ENCODE measurements at regions not wholly inside any gene's neighbourhood (a gene's known extent, or its start where the extent isn't known, plus 50 kb on each side); places are given as distances from the start of the nearest gene placed in this dataset.
"Not testable (repeated sequence)": the region's sequence is repeated elsewhere in the genome, so short reads cannot be mapped to it uniquely, and the experiment has no call there.

DNA sequence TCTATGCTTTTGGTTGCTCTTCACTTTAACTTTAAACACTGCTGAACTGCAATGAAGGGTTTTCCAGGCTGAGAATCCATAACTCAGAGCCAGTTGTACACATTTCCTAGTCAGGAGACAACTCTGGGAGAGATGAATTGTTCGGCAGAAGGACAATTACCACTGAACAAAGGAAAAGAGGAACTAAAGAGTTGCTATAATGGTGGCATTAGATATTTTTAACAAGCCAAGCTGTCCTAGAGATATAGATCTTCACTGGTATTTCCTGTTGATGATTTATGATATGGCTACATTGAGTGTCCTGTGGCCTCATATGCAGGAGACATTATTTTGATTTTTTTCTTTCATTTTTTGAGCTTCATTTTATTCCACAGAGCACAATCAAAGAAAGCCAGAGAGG is 219.1 kb upstream of the PCSK5 start:
- no peak for DNase-seq (ENCODE audit: low read depth)

DNA sequence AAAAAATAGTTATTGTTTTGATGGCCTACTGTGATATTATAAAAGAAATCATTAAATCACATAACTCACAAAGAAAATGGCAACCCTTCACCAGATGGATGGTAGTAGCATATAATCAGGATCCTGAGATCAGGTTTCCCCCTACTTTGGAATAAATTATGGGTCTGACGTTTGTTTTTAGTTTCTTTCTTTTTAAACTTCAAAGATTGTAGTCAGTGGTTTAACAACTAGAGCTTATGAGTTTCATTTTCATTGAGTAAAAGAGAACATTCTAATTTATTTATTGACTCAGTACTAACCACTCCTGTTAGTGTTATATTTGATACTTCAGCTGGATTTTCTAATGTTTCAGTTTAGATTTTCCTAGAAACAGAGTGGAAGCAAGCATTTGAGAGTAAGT is 218.0 kb upstream of the PCSK5 start:
- DNase-seq (ENCODE audit: low read depth) = no peak

DNA sequence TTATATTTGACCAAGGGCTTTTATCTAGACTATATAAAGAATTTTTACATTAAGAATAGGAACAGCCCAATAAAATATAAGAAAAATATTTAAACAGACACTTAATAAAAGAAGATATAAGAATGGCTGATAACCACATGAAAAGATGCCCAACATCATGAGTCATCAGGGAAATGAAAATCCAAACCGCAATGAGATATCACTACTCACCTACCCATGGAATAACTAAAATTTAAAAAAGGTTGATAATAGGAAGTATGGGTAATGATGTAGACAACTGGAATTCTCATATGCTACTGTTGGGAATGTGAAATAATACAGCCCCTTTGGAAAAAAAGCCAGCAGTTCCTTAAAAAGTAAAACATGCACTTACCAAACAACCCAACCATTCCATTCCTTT is 206.9 kb upstream of the PCSK5 start:
- no peak for DNase-seq (ENCODE audit: low read depth)

DNA sequence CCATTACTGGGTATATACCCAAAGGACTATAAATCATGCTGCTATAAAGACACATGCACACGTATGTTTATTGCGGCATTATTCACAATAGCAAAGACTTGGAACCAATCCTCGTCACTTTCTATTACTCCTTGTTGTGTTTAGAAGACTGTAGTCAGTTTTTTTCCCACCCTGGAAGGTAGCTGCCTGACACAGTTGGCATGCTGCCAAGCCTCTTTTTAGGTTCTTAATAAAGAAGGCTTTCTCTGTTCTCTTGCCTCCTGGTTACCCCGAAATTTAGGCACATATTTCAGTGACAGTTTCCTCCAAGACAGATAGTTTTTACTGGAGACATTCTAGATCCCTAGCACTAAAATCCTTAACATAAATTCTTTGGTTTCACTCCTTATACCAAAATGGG is 205.4 kb upstream of the PCSK5 start:
- DNase-seq (ENCODE audit: low read depth) = no peak

DNA sequence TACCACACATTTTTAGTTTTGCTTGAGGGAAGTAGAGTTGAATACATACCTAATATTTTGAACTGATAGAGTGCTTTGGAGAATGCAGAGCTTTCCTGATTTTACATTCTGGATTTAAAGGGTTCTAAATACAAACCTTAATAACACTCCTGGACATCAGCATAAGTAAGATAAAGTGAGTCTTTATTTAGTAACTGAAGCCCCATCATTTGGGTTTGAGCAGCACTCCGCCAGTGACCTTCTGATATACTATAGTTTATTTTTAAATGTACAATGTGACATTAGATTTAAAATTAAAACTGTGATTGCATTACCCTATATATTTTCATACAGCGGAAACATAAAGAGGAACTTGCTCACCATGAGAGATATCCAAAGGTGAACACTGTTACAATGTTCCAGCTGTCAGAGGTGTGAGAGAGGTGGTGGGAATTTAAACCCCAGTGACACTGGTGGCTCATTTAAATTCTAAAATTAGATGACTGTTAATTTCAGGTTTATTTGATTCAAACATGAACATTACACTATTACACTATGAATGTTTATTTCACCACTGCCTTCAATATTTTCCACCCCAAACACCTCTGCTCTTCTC is 203.0 kb upstream of the PCSK5 start:
- DNase-seq (ENCODE audit: low read depth) = no peak

DNA sequence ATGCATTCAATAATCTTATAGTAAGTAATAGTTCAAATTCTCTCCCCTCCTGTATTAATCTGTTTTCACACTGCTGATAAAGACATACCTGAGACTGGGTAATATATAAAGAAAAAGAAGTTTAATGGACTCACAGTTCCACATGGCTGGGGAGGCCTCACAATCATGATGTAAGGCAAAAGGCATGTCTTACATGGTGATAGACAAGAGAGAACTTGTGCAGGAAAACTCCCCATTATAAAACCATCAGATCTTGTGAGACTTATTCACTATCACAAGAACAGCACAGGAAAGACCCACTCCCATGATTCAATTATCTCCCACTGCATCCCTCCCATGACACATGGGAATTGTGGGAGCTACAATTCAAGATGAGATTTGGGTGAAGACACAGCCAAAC is 199.9 kb upstream of the PCSK5 start:
- not testable (repeated sequence) for DNase-seq (ENCODE audit: low read depth)

DNA sequence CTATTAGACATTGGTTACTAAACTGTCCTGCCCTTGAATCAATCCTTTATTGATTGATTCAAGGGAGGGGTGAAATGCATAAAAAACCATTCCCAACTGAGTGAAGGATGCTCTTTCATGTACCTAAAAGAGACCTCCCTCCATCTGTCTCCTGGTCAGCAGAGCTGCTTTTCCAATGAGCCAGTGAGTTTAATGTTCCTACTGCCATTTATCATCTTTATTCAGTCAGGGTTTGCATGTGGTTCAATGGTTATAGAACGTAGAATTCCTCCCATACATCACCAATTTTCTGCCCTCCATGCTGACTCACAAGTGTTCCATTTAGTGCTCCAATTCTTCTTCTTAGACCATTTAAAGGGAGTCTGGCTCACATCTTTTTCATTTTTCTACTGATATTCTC is 199.1 kb upstream of the PCSK5 start:
- DNase-seq (ENCODE audit: low read depth) = no peak

DNA sequence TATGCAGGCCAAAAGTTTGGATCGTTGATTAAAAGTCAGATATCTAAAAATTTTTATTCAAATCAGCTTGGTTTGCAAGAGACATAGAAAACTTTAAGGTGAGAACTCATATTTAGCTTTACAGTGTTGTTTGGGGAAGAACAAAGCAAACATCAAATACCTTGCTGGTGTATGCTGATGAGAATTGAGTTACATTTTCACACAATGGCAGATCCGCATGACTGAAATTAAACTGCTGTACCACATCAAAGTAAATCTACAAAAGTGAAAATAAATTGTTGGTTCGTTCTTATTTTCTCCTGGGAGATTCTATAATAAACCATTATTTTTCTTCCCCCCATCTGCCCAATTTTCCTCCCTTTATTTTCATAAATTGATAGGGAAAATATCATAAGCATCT is 198.2 kb upstream of the PCSK5 start:
- no peak for DNase-seq (ENCODE audit: low read depth)

DNA sequence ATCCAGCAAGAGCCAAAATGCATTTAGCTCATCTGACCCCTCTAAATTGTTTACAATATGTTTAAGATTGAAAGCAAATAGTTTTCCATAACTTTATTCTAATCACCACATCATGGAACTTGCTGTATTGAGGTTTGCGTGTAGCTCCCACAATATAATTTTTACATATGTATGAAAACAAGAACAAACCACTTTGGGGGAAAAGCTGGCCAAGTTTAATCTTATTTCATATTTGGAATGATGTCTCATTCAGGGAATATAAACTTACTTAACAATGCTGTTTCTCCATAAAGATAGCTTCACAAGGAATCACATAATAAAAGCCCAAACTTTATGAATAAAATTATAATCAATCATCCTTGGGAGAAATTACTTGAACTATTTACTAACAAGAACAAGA is 194.6 kb upstream of the PCSK5 start:
- no peak for DNase-seq (ENCODE audit: low read depth)

DNA sequence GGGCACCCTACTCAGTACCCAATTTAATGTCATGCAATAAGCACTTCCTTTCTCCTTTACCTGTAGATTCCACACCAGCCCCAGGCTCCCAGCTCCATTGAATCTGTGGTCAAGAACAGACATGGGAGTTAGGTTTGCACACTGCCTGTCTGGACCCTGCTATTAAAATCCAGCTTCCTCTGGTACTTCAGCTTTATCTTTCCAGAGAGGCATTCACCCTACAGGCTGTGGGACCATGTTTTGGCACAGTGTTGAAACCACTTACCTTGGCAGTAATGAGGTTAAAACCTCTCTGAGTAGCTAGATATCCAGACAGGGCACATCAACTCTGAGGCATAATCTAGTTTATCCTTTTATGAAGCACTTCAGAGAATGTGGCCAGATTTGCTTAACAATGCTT is 191.5 kb upstream of the PCSK5 start:
- no peak for DNase-seq (ENCODE audit: low read depth)

DNA sequence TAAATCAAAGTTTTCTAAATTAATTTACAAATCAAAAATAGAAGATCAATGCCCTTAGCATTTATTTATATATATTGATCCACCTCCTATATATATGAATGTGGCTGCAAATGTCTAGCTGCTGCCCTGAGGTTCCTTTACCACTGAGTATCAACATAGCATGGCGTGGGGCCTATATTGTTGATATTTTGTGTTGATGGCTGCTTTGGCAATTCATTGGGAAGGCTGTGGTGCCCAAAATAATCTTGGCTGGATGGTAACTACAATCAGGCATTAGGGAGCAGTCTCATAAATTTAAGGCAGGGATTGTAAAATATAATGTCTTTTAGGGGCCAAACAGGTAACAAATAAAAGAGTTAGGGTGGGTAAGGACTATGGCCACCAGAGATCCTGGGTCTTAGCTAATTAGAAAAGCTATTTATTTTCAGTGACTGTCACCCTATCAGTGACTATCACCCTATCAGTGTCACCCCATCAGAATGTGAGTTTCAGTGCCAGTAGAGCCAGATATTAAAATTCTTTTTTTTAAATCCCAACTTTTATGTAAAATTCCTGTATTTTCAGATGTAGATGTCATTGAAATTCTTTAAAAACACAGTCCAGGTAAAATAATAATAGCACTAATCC is 190.7 kb upstream of the PCSK5 start:
- DNase-seq (ENCODE audit: low read depth) = no peak

DNA sequence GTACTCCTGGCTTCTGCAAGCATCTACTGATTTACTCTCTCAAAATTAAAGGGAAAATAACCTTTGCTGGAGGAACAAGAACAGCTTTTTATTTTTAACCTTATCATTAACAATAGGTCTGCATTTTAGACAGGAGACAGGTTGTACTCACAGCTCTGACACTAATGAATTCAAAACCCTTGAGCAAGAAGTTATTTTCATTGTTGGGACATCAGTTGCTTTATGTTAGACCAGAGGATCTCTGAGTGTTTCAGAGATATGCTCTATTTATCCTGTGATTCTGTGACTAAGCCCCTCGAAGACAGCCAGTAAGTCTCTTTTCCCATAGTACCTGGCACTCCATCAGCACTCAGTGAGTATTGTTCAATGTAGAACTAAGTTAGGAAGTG is 190.2 kb upstream of the PCSK5 start:
- no peak for DNase-seq (ENCODE audit: low read depth)

DNA sequence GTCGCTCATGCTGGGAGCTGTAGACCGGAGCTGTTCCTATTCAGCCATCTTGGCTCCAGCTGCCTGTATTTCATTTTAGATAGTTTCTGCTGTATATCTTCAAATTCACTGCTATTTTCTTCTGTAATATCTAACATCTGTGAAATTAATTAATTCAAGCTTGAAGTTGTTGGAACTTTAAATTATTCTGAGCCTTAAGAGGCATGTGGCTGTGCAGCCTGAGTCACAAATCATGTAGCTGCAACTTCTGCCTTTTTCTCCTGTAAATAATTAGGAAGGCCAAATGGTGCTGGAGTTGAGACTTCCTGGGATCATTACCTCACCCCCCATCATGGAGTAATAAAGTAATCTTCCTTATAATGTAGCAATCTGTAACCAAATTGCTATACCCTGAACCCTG is 183.3 kb upstream of the PCSK5 start:
- no peak for DNase-seq (ENCODE audit: low read depth)

DNA sequence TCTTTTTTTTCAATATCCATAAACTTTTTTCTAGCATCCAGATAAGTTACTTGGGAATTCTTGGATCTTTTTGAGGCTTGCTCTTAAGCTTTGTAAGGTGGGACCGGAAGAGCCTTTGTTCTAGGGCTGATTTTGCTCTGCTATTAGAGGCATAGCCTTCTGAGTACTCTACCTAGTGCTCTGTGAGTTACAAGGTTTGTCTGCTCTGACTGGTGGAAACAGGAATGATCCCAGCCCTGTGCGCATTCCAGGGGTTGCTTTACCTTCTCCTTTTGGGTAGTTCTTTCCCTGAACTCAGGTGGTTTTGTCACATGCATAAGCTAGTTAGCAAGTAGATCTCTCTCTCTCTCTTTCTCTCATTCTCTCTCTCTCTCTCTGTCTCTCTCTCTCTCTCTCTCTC is 180.8 kb upstream of the PCSK5 start:
- no peak for DNase-seq (ENCODE audit: low read depth)

DNA sequence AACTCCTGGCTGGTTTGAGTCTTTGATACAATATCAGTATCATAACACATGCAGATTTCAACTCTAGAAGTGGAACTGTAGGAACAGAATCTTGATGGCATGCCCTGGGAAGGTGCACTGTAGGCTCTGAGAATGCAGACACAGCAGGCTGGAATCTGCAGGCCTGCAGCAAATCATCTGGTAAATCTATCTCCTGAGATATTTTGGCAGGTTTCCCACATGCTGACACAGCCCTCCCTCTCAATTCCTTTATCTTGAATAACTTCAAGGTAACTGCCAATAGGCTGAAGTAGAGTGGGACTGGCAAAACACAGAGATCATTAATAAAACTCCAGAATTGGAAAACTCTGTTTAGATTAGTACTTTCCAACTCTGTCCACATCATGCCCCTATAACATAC is 177.8 kb upstream of the PCSK5 start:
- DNase-seq (ENCODE audit: low read depth) = no peak

DNA sequence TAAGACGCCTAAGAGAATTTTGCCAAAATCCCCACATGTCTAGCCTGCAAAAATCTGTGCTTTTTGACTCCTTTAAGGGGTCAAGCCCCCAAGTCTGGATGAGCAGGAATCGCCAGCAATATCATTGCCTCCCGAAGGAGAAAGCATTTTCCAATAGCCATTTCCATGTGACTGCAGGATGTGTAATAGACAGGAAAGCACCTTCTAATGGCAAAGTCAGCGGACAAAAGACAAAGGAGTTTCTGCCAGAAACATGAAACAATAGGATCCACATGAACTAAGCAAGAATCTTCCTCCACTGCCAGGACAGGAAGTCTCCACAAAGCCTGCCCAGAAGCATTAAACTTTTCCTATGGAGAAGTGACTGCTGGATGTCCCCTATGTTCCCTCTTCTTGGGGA is 177.1 kb upstream of the PCSK5 start:
- no peak for DNase-seq (ENCODE audit: low read depth)

DNA sequence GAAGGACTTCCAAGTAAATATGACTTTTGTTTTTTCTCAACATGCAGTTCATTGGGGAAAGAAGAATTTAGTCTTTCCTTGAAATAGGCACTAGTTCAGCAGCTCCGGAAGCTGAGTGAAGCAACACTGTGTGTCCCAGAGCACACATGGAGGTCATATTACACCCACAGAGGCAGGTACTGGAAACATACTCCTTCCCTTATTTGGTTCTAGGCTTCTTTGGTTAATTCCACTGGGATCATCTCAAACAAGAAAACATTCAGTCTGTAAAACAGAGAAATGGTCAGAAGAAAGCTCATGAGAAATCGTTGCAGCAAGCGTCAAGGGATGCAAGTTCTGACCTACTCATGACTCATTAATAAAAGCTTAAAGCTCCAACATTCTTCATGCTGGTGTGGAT is 175.1 kb upstream of the PCSK5 start:
- DNase-seq (ENCODE audit: low read depth) = no peak

DNA sequence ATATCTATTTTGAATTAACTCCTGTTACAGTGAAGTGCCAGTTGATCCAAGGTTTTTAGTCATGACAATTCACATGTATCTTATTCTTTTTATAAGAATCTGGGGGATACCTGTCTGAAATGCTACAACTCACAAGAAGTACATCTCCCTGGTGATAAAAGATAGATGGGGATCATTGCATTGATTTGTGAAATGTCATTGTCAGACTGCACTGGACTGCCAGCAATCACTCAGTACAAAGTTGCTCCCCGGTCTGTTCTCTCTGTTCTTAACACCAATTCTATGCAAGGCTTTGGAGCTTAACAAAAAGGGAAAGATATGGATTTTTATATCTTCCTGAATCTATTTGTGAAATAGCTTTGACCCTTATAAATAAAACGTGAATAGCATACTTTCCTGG is 171.8 kb upstream of the PCSK5 start:
- no peak for DNase-seq (ENCODE audit: low read depth)

DNA sequence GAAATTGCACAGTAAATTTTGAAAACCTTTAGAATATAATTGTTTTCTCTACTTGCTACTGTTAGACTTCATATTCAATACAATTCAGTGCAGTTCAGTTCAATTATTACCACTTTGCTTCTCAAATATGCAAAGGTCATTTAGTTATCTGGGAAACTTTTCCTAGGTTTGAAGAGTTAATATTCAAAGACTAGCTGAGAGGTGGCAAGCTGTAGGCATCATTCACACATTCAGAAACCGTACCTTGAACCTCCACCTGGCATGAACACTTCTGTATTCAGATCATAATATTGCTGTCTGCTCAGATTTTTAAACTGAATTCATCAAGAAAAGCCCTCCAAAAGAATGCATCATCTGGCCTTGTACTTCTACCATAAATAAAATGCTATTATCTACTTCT is 162.1 kb upstream of the PCSK5 start:
- DNase-seq (ENCODE audit: low read depth) = no peak

DNA sequence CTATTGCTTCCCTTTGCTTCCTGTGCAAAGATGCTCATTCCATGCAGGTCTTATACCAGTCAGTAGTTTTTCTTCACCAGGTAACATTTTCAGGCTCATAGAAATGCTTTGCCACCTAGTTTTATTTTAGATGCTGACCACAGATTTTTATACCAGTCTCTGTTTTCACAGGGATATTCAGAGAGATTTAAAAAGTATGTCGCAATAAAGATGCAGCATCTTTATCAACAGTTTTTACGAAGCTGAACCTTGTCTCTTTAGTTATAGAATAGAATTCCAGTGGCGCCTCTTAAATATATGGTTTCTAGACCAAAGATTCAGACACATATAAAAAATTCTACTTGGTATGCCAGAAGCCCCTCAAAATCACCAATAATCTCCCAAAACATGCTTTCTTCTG is 155.7 kb upstream of the PCSK5 start:
- no peak for DNase-seq (ENCODE audit: low read depth)

DNA sequence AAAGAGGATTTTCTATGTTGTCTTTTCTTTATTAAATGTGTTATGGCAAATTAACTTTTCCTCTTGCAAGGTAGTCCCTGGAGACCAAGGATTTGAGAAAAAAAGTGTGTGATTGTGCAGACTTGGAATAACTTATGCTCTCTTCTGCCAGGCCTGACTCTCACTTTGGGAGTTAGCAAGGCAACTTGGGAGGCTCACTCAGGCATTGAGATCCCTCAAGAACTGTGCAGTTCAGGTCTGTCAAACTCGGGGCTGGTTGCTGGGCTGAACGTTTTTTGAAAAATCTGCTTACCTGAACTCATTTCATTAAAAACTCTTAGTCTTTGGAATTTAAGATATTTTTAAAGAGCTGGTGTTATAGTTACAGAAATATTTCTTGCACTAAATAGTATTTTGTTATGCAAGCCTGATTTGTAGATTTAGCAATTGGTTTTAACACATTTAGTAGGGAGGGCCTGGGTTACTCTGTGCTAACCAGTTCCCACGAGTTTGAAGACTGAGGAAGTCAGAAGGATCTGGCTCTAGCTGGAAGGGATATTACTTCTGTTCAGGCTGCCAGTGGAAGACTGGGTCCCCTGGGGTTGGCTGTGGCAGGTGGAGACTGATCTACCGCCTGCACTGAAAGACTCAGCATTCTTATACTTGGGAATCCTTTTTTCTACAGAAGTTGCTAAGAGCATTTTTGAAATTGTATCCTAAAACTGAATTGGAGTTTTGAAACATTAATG is 150.4 kb upstream of the PCSK5 start:
- no peak for DNase-seq (ENCODE audit: low read depth)

DNA sequence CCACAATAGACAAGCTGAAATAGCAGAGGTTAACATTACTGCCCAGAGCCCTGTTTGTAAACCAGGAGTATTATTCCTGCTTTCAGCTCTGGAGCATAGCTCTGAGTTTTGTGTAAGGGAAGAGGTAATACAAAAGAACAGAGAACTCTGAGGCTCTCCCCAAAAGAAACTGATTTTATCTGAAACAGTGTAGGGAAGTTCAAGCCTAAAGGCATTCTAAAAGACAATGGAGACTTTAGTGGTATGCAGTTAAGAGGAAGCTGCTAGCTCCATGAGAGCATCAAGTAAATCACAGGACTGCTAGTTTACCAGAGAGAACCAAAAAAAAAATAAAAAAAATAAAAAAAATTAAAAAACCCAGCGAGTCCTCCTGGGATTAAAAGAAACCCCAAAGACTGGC is 146.6 kb upstream of the PCSK5 start:
- DNase-seq (ENCODE audit: low read depth) = no peak

DNA sequence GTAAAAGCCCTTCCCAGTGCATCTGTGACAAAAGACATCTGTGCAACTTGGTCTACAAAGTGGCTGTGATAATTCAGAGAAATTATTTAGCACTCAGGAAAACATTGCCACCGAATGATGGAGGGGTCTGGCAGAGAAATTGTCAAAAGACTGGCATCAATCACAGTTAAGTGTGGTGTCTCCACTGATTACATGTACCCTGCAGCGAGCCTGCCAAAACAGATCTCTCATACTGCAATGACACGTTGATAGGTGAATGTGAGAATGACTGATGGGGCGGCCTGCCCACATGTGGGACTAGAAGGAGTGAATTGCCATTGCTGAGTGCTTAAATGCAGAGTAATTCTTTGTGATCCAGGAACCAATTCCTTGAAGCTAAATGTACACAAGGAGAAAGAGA is 136.4 kb upstream of the PCSK5 start:
- DNase-seq (ENCODE audit: low read depth) = no peak

DNA sequence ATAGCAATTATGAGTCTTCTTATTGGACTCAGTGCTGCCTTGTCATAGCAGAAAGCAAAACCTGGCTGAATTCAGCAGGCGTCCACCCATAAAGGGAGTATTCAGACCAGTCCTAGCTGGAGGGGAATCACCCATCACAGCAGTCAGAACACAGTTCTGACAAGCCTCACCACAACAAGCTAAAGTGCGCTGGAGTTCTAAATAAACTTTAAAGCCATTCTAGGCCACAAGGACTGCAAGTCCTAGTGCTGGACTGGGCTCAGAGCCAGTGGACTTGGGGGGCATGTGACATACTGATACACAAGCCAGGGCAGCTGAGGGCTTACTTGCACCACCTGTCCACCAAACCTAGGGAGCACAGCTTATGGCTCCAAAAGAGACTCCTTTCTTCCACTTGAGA is 115.3 kb upstream of the PCSK5 start:
- no peak for DNase-seq (ENCODE audit: low read depth)
